Kidney epithelial cell (primary cell): ENCODE measurements at regions not wholly inside any gene's neighbourhood (a gene's known extent, or its start where the extent isn't known, plus 50 kb on each side); places are given as distances from the start of the nearest gene placed in this dataset.

Source experiments
- DNase-seq: peaks from one replicate; pipeline ENCODE4 v3.0.0-alpha.2; 2010; ENCODE audit warnings: low read depth
- H3K27me3 ChIP-seq: 2 replicates; pipeline ENCODE4 v1.6.0; 2011; ENCODE audit warnings: low read length; ENCODE audit not compliant: control insufficient read depth, insufficient read depth
- H3K36me3 ChIP-seq: 2 replicates; pipeline ENCODE4 v1.5.1; 2011; ENCODE audit warnings: low read length; ENCODE audit not compliant: control insufficient read depth, insufficient read depth
- H3K4me3 ChIP-seq: 2 replicates; pipeline ENCODE4 v1.5.1; 2011; ENCODE audit warnings: low read depth, mild to moderate bottlenecking, control low read depth, low read length
- TF ChIP-seq, protein P1 (sequence below): IDR thresholded peaks from 2 replicates; pipeline ENCODE4 v1.5.1; 2011; ENCODE audit warnings: mild to moderate bottlenecking, moderate library complexity, low read length, control low read depth, inconsistent platforms; ENCODE audit not compliant: insufficient read depth, poor library complexity, severe bottlenecking

DNA sequence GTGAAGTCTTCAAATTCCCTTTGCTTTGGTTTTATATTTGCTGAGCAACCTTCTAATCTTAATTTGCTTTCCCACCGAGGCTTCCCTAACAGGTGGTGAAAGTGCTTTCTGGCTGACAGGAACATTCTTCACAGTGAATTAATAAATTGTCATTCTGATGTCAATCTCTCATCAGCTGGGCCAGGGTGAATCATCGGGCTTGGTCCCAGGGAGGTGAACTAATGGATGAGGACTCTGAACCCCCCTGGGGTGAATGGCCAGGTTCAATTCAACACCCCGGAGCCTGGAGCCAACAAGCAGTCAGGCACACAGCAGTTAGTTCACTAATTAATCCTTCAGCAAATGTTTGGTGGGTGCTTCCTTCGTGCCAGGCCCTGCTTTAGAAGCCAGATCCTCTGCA is 155.4 kb upstream of the PDGFD start:
- Histone ChIP-seq H3K4me3 (no peak overlapping the region), H3K36me3 (no peaks in the 10 kb centered on the region), H3K27me3 (no peaks in the 10 kb centered on the region)
- DNase-seq, result no peak
- TF ChIP-seq, protein P1, sequence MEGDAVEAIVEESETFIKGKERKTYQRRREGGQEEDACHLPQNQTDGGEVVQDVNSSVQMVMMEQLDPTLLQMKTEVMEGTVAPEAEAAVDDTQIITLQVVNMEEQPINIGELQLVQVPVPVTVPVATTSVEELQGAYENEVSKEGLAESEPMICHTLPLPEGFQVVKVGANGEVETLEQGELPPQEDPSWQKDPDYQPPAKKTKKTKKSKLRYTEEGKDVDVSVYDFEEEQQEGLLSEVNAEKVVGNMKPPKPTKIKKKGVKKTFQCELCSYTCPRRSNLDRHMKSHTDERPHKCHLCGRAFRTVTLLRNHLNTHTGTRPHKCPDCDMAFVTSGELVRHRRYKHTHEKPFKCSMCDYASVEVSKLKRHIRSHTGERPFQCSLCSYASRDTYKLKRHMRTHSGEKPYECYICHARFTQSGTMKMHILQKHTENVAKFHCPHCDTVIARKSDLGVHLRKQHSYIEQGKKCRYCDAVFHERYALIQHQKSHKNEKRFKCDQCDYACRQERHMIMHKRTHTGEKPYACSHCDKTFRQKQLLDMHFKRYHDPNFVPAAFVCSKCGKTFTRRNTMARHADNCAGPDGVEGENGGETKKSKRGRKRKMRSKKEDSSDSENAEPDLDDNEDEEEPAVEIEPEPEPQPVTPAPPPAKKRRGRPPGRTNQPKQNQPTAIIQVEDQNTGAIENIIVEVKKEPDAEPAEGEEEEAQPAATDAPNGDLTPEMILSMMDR, result no peak

DNA sequence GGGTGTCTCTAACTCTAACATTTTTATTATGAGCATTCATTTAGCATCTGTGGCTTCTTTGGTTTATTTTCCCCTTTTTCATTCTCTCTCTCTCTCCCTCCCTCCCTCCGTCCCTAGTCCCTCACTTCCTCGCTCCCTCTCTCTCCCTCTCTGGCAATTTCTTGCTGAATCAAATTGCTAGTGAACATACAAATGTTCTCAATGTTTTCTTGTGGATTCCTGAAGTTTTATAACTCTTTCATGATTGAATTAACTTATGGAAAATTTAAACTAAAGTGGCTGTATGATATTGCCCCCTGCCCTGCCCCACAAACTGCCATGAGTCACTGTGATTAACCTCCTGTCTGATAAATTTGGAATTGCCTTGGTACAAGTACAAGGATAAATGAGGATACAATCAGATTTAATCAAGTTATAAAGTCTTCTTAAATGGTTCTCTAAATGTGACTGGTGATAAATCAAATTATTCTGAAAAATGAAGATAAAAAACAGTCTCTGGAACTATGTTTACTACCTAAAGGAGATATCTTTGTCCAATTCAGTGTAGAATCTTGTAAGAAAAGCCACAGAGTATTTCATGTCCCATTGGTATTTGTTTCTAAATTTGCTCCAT is 143.0 kb upstream of the PDGFD start:
- TF ChIP-seq, protein P1, result no peak
- H3K27me3 ChIP-seq, result no peaks in the 10 kb centered on the region
- H3K36me3 ChIP-seq, result no peaks in the 10 kb centered on the region
- H3K4me3 ChIP-seq, result no peak overlapping the region
- no peak for DNase-seq

DNA sequence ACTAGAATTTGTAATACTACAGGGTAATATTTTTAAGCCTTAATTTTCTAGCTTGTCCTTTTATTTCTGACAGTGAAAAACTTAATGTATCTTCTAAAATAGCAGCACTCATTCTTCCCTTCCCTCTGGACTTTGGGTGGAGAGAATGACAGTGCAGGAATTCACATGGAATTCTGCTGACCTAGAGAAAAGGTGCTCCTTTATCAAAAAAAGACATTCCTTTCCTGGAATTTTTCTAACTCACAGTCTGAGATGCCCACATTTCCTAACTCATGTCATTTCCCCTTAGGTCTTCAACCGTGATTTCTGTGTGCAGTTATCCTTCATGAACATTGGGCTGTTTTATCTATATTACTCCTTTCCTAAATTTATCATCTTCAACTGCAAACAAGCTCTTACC is 137.8 kb upstream of the PDGFD start:
- H3K4me3 ChIP-seq, result no peak overlapping the region
- TF ChIP-seq, protein P1, result no peak
- no peak for DNase-seq
- H3K27me3 ChIP-seq, result no peaks in the 10 kb centered on the region
- H3K36me3 ChIP-seq, result no peaks in the 10 kb centered on the region

GRCh38 chr11:104291646-104292045 is 127.7 kb upstream of the PDGFD start:
- DNase-seq, result no peak
- H3K27me3 ChIP-seq, result no peaks in the 10 kb centered on the region
- H3K36me3 ChIP-seq, result no peaks in the 10 kb centered on the region
- no peak overlapping the region for H3K4me3 ChIP-seq
- TF ChIP-seq, protein P1, result no peak

DNA sequence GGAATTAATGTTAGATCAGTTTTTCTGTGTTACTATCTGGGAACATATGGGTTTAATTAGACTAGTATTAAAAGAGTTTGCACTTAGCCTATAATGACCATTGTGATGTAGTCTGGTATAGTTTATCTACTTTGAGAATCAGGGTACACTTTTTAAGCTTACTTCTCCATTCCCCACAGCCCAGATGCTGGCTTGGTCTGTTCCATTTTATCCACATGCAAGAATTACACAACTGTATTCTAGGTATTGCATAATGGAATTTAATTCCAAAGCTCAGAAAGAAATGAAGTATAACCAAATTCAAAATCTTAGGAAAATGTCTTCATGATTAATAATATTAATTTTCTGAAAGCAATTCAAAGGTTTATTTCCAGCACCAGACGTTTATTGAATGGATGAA is 122.2 kb upstream of the PDGFD start:
- no peak for DNase-seq
- TF ChIP-seq, protein P1, result no peak
- H3K27me3 ChIP-seq, result no peaks in the 10 kb centered on the region
- no peak overlapping the region for H3K4me3 ChIP-seq
- no peaks in the 10 kb centered on the region for H3K36me3 ChIP-seq

GRCh38 chr11:104279587-104279986 is 115.6 kb upstream of the PDGFD start:
- Histone ChIP-seq H3K4me3 (no peak overlapping the region), H3K27me3 (no peaks in the 10 kb centered on the region), H3K36me3 (no peaks in the 10 kb centered on the region)
- DNase-seq, result no peak
- TF ChIP-seq, protein P1, result no peak
